GM10248 (cell line): ENCODE measurements at regions not wholly inside any gene's neighbourhood (a gene's known extent, or its start where the extent isn't known, plus 50 kb on each side); places are given as distances from the start of the nearest gene placed in this dataset.
A peak's percentile ranks its signal among the peaks of the same experiment; 100 is the strongest.

Experiments used
- CTCF ChIA-PET: fragments of 300-600 bp; sonication (Branson Sonifier 250); formaldehyde crosslinking; extraction: SDS; loops from one replicate; lab custom pipeline; 2021; ENCODE audit warnings: antibody characterized with exemption; lab: Yijun Ruan, JAX
- POLR2A ChIA-PET: fragments of 350-650 bp; sonication (Branson Sonifier 250); formaldehyde crosslinking; extraction: SDS; loops from one replicate; lab custom pipeline; 2020; ENCODE audit warnings: antibody characterized with exemption; lab: Yijun Ruan, JAX
- DNase-seq: peaks from one replicate; pipeline ENCODE4 v3.0.0; 2012; ENCODE audit errors: extremely low spot score
- TF ChIP-seq, protein P1 (sequence below): IDR thresholded peaks from 2 replicates; pipeline ENCODE4 v1.5.1; 2012; ENCODE audit warnings: mild to moderate bottlenecking, low read depth; ENCODE audit errors: extremely low read depth, missing control alignments, control extremely low read depth

DNA sequence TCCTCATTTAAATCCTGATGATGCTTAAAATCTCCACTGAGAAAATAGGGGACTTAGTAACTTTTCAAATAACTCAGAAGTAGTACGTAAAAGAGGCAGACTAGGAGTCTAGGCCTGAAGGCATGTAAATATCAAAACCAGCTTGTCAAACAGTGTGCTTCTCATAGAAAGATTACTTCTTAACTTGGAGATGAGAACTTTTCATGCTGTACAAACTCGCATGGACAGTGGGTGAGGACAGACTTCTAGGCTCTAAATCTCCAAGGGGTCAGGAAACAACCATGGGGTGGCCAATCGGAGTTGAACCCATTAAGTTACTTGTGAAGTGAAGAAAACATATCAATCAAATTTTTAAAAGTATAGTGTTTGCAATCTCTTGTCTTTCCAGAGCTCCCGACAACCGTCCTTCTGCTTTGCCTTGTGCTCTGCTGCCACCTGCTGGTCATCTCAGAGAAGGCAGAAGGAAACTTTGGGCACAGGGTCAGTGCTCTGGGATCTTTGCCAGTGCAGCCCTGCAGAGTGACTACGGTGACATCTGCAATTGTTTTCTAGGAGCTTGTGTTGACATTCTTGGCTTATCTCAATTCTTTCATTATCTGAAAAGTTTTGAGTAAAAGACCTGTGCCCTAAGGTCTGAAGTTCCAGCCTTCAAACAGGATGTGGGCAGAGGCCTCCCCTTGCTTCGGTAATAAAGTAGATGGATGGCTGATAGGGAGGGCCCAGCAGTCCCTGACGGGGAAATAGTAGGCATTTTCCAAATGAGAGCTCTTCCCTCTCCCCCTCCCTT, 105.1 kb upstream of the PDE4B start:
- TF ChIP-seq, protein P1, sequence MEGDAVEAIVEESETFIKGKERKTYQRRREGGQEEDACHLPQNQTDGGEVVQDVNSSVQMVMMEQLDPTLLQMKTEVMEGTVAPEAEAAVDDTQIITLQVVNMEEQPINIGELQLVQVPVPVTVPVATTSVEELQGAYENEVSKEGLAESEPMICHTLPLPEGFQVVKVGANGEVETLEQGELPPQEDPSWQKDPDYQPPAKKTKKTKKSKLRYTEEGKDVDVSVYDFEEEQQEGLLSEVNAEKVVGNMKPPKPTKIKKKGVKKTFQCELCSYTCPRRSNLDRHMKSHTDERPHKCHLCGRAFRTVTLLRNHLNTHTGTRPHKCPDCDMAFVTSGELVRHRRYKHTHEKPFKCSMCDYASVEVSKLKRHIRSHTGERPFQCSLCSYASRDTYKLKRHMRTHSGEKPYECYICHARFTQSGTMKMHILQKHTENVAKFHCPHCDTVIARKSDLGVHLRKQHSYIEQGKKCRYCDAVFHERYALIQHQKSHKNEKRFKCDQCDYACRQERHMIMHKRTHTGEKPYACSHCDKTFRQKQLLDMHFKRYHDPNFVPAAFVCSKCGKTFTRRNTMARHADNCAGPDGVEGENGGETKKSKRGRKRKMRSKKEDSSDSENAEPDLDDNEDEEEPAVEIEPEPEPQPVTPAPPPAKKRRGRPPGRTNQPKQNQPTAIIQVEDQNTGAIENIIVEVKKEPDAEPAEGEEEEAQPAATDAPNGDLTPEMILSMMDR = peak; percentile 95
- CTCF ChIA-PET = interaction anchor here (0.6 to 3.1 kb wide), 52 partner anchors 10 to 1418 kb away, joined by 3 to 37 read pairs (median 4); no protein-coding TSS in a partner anchor
- DNase-seq = peak; percentile 63
- POLR2A ChIA-PET = no interaction called here

DNA sequence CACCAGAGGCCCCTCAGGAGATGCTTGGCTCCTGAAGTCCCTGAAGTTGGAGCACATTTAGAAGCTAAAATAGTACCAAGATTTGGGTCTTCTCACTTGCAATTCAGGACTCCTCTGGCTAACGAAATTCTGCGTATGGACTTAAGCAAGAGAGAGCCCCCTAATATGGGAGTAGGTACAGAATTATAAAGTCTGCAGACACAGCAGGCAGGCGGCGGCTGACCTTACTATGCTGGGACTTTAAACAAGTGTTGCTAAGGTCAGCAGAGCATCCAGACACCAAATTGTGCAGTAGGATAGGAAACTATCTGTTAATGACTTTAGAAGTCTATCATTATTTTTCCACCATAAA, 104.5 kb upstream of the PDE4B start:
- TF ChIP-seq, protein P1 = no peak
- no peak for DNase-seq
- ChIA-PET POLR2A (no interaction called here), CTCF (interaction anchor here (0.6 to 3.1 kb wide), 37 partner anchors 9 to 1416 kb away, joined by 3 to 37 read pairs (median 5); no protein-coding TSS in a partner anchor)

DNA sequence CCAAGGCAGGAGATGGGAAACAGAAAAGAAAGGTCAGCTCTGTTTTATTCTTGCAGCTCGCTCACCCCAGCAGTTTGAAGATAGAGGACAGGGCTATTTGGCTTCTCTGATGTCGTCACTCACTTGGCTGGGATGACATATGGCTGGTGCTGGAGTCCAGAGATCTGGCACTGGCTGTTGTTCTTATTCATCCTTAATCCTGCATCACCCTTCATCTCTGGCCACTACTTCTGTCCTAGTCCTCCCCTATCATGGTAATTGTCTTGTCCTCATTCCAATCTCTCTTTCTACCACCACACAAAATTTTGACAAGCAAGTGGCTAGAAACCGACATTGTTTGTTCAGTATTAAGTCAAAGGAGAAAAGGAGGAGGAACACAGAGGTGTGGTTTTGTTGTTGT, 103.8 kb upstream of the PDE4B start:
- TF ChIP-seq, protein P1 = no peak
- DNase-seq = no peak
- POLR2A ChIA-PET = no interaction called here
- CTCF ChIA-PET = interaction anchor here (1.9 to 3.1 kb wide), 3 partner anchors 8 to 625 kb away, joined by 5 to 37 read pairs (median 20); no protein-coding TSS in a partner anchor

DNA sequence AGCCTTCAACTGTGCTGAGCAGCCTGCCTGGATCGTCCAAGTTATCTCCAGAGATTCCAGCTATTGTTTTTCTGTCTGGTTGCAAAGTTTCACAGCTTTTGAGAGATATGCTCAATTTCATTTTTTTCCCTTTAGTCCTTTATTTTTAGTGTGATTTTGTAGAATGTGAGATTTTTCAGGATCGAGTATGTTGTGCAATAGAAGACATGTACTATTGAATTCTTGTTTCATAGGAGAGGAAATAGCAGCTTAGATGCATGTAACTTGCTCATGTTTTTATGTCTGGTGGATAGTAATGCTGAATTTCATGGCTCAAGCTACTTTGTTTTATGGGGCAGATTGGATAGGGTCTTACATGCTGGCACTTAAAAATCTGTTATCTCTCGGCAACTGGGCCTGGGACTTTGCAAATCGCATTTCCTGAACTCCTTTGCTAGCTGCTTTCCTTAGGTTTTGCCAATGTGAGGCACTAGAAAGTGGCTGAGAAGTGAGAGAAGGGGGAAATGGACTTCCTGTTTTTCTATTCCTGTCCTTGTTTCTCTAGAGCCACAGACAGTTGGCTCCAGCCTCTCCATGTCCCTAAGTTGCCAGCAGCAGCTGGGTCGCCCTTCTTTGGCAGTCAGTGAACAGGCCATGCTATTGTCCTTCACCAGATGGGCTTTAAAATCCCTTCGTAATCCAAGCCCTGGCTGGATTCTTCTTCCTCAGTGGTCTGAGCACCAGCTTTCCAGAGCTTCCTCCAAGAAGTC, 101.4 kb upstream of the PDE4B start:
- ChIA-PET POLR2A (no interaction called here), CTCF (interaction anchor here (0.8 to 1.6 kb wide), 6 partner anchors 13 to 629 kb away, joined by 3 to 11 read pairs (median 3); no protein-coding TSS in a partner anchor)
- no peak for DNase-seq
- TF ChIP-seq, protein P1 = no peak

DNA sequence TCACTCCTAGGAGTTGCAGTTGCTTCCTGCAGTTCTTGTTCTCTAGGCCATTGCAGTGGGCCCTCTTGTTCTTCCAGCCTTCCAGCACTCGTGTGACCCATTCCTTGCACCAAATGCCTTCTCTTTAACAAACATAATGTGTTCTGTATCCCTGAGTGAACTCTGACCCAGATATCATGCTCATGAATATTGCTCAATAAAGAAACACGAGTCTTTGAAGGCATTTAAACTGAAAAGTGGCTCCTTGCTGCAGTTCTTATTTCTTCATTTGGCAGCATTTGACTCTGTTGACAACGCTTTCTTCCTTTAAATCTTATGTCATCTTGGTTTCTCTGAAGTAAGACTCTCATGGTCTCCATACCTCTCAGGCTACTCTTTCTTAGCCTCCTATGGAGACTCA, 100.7 kb upstream of the PDE4B start:
- no peak for DNase-seq
- CTCF ChIA-PET = interaction anchor here (1.0 to 1.6 kb wide), 3 partner anchors 13 to 628 kb away, joined by 3 read pairs; no protein-coding TSS in a partner anchor
- TF ChIP-seq, protein P1 = no peak
- POLR2A ChIA-PET = no interaction called here

DNA sequence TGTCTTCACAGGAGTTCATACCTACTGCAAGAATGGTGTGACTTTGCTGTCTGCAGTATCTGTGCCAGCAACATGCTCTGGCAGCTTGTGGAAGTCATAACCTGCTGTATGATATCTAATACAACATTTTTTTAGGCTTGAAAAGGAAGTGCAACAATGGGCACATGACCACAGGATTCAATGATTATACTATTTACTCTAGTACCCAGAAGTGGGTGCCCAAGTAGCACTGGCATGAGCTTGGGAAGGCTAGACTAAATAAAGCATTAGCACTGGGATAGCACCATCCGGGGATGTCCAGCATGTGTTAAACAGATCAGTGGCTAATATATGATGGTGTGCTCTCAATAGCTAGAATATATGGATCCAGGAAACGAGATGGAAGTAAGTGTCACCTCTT, 98.6 kb upstream of the PDE4B start:
- no peak for DNase-seq
- POLR2A ChIA-PET = no interaction called here
- TF ChIP-seq, protein P1 = no peak
- CTCF ChIA-PET = interaction anchor here (1.1 to 1.2 kb wide), 2 partner anchors 14 to 485 kb away, joined by 3 read pairs; no protein-coding TSS in a partner anchor
